HG02571 (cell line): ENCODE measurements at regions not wholly inside any gene's neighbourhood (a gene's known extent, or its start where the extent isn't known, plus 50 kb on each side); places are given as distances from the start of the nearest gene placed in this dataset.

ENCODE experiments used
- ATAC-seq: cut with Tn5 transposase; IDR thresholded peaks from one replicate; pipeline ENCODE4 v1.9.1; 2021; ENCODE audit warnings: mild to moderate bottlenecking, moderate library complexity; ENCODE audit not compliant: unreplicated experiment

DNA sequence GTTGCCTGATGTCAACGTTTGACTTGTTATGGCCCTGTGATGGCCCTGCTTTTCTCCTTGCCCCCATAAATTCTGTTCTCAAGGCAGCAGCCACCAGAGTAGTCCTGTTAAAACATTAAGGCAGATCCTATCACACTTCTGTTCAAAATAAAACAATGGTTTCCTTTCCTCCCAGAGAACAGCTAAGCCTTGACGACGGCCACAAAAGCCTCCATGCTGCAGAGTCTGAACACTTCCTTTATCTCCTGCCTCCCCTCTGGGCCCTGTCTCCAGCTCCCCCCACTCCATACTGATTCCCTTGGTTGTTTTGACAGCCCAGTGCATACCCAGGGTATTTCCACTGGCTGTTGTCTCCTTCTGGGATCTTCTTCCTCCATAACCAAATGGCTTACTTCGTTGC, 618.1 kb downstream of the MED13L start:
- ATAC-seq, result no peak

DNA sequence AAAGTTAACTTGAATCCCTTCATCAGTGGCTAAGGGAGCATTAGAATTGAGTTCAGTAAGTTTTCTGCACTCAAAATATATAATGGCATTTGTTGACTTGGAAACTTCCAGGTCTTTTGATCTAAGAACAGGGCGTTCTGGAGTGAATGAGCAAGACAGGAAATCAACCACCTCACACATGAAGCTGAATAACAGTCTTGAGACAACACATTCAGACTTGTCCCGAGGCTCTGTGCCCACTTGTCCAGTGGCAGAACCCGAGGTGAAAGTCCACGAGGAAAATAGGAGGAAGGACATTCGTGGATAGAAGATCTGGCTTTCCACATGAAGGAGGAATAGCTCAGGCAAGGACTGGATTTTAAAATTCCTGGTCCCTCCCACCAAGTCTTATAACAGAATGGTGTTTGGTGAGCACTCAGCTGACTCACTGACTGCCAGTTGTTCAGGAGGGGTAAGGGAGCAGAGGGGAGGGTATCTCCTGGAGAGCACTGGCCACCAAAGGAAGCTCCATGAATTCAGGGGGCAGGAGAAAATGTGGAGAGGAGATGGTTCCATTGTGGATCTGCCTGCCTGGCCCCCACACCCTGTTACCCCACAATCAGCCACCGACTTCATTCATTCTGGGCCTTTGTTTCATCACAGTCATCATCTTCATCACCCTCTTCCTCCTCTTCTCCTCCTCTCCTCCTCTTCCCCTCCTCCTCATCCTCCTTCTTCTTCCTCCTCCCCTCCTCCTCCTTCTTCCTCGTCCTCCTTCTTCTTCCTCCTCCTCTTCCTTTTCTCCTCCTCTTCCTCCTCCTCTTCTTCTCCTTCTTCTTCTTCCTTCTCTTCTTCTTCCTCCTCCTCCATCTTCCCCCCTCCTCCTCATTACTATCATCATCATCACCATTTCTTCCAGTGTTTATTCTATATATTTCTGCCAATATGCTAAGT, 620.1 kb downstream of the MED13L start:
- no peak for ATAC-seq

DNA sequence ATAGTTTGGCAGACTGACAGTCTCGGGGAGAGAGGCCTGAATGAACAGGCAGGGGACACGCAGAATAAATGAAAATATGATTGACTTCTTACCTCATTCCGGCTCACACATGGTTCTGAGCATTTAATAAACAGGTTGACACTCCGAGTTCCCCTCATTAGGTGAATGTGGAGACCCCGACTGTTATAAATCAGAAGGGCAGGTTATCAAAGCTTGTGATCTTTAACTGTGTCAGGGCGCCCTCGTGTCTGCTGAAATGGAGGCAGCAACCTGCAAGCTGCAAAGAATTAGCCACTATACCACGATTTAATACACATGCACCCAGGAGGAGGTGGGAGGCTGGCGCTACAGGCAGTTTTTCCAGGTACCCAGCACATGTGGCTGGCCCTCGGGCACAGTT, 627.5 kb downstream of the MED13L start:
- no peak for ATAC-seq

DNA sequence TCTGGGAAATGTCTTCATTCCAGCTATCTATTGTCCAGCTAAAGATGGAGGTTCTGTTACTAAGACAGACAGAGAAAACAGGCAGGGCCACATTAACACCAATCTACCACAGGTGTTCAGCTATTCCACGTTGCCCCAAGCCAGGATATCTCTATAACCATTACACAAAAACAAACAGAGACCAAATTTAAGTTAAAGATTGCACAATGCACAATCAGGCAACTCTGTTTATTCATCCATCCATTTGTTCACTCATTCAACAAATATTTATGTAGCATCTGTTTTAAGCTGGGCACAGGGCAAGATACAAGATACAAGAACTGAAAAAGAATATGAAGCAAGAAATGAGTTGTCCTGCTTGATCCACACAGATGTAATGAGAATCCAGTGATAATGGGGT, 629.0 kb downstream of the MED13L start:
- ATAC-seq, result no peak

DNA sequence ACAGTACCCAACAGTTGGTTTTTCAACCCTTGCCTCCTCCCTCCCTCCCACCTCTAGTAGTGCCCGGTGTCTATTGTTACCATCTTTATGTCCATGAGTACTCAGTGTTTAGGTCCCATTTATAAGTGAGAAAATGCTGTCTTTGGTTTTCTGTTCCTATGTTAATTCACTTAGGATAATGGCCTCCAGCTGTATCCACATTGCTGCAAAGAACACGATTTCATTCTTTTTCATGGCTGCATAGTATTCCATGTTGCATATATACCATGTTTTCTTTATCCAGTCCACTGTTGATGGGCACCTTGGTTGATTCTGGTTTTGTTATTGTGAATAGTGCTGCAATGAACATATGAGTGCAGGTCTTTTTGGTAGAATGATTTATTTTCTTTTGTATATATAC, 631.3 kb downstream of the MED13L start:
- ATAC-seq, result no peak

DNA sequence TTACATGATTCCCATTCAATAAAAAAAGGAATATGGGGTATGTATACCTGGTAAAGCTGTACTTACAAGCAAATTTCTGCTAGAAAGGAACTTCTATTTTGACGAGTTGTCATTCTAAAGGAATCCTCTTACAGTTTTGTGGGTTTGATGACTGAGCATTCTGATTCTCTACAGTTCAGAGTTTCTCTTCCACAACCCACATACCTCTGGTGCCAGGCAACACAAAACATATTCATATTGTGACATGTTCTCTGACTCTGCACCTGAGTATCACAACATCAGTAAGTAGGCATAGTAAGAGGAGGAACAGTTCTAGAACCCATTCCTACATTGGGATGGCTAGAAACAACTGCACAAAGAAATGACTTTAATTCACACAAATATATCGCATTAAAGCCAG, 636.6 kb downstream of the MED13L start:
- no peak for ATAC-seq

DNA sequence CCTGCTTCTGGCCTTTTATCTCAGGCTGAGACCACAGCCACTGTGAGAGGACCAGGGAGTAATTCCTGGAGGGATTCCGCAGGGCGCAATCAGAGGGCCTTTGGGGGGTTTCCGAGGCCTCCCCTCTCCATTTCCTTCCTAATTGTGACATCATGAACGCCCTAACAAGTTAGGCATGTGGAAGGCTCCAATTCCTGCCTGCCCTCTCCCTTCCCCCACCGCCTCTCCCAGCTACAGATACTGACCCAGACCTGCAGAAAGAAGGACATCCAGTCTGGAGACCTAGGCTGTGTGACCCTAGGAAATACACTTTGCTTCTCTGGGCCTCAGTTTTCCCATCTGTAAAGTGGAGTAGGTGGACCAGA, 637.9 kb downstream of the MED13L start:
- ATAC-seq, result no peak

DNA sequence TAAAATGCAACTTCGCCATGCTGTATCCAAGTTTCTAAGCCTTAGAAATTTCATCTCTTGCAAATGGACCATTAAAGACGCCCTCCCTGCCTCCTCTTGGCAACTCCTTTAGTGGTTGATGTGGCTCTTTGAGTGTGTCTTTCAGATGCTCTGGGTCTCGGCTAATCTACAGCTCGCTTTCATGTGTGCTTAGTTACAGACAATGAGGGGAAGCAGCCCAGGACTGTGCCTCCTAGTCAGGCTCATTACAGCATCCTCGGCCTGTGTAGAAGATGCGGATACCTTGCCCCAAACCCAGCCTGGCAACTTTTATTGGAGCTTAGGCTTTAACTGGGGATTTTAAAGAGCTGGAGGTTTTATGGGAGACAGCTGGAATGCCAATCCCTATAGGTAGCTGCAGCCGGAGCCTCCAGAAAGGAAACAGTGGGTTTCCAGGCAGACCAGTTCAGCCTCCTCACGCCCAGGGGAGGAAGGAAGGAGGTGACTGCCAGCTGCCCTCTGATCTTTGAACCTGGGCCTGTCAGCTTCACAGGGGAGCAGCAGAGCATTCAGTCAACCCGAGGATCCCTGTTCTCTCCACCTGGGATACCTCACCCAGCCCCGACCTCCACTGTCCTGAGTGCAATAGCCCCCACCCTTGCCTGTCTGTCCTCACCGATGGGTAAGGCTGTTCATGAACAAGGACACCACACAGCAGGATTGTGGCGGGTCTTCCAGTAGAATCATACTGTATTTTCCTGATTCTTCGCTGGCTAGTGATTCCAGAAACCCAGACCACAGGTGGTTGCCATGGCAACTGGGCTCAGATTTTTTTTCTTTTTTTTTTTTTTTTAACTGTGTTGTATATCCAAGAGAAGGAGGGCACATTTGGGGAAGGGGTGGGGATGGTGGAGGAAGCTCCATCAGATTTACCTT, 638.5 kb downstream of the MED13L start:
- ATAC-seq, result no peak

DNA sequence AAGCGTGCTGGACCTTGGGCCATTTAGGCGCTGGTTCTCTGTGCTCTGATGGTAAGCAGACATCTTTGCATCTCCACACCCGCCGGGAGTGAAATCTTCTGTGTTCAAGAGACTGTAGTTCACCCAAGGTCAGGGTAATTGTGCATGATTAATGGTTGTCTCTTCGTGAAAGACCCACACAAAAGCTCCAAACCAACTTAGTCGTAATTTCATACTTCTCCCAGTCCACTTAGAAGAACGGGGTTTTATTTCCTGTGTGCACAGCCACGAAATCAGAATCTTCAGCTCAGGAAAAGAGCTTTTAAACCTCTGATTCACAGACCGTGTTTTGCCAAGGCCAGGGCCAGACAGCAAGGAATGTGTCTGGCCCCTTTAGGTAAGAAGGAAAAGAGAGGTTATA, 640.9 kb downstream of the MED13L start:
- ATAC-seq, result no peak

DNA sequence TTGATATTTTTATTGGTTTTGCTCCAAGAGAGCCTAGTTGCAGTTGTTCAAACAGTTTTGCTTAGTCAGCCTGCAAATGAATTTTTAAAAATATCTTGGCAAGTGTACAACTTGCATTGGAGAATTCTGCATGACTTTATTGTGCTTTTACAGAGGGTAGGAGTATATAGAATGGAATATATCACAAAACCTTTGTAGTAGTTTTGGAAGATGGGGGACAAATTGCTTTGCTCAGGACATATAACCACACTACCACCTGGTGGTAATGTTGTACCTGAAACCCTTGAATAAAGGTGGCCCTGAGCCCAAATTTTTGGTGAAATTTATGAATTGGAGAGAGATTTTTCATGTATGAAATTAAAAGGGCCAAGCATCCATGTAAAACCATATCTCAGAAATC, 645.2 kb downstream of the MED13L start:
- ATAC-seq, result no peak

DNA sequence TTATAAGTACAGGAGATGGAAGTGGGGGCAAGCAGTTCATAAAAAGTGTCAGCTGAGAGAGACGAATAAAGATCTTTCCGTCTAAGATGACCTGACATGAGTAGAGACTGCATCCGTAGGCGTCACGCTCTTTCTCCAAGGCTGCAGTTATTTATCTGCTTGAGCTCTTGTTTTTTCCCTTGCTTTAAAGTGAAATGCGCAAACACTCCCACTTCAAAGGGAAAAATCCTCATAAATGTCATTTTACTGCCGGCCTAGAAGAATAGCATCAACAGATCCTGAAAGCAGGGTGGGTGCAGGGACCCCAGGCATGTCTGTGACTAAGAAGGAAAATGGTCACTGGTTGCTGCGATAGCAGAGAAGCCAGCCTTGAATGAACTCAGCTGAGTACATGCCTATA, 647.4 kb downstream of the MED13L start:
- no peak for ATAC-seq

DNA sequence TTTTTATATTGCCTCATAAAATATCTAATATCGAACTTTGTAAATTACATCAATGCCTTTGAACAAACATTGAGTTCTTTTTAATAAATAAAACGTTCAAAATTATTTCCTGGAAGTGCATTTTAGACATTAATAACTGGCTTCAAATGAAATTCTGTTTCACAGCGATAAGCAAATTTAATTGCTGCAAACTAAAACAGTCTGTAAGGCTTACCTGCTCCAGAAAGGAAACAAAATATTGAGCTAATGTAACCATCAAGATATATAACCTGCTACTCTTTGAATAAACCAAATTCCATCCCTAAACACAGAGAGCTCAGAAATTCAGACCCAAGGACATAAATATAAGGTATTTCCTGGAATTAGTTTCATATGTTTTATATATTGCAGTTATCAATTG, 651.3 kb downstream of the MED13L start:
- no peak for ATAC-seq

DNA sequence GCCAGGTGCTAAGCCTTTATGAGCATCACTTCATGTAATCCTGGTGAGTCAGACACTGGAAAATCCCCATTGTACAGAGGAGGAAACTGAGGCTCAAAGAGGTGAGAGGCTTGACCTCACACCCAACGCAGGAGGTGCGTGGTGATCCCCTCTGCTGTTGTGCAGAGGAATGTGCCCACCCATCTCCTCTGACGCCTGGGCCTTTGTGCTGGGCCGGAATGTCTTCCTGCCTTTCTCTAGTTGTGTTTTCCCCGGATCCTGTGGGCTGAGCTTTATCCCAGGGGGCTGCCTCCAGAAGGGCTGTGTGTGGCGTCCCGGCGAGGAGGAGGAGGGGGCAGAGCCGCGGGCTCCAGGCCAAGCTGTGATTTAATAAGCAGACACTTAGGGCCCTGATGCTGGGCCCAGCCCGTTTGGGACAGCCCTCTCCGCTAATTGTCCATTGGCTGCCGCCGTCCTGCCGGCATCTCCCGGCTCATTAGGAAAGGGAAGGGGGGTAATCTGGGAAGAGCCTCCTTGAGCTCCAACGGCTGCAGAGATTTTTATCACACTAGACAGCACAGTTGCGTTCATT, 653.6 kb downstream of the MED13L start:
- no peak for ATAC-seq

DNA sequence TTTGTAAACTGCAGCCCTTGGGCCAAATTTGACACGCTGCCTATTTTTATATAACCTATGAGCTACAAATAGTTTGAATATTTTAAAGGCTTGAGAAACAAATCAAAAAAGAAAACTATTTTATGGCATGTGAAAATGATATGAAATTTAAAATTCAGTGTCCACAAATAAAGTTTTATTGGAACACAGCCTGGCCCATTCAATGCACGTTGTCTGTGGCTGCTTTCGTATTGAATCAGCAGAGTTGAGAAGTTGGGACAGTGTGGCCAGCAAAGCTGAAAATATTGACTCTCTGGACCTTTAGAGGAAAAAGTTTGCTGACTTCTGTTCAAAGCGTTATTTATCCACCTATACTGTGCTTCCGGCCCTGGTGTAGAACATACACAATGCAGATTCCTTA, 654.2 kb downstream of the MED13L start:
- ATAC-seq, result no peak

DNA sequence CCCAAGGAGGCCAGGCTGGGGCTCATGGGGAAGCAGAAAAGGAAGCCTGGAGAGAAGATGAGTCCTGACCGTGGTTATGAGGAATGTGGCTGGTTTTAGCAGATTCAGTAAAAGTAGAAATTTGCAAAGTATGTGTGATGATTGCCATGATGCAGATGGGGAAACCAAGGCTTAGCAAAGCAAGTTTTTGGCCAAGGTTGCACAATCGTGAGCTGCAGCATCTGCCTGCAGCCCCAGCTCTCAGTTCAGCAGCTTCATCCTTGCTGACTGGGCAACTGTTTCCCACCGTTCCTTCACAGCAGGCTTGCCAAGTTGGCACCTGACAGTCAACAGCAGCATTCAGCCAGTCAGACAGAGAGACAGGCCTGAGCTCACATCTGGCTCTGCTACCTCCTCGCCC, 656.7 kb downstream of the MED13L start:
- ATAC-seq, result no peak

DNA sequence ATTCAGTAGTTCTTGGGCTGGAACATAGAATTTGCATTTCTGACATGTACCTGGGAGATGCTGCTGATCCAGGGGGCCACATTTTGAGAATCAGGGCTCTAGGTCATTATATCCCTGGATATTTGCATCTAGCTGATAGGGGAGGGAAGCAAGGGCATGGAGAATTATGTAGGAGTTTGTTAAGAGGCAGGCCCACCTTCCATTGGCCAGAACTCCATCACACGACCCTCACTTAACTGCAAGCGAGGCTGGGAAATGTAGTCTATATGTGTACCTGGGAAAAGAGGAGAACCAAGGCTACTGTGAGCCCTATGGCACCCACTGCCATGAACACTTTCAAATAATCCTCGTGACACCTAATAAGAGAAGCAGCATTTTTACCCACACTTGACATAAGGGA, 657.6 kb downstream of the MED13L start:
- ATAC-seq, result no peak

DNA sequence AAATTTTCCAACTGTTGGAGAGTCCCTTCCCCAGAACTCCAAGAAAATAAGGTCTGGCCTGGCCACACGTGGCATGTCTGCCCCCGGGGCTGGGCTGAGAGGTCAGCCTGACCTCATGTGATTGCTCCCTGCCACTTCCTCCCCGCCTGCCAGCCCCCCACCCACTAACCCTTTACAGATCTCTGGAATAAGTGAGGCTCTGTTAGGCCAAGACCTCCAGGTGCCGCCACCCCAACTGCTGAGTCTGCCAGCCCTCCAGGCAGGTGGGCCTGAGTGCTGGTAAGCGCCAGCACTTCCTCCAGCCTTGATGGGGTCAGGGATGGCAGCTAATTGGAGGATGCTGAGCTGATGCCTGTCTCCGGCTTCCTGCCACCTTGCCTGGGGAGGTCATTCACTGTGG, 658.4 kb downstream of the MED13L start:
- no peak for ATAC-seq

DNA sequence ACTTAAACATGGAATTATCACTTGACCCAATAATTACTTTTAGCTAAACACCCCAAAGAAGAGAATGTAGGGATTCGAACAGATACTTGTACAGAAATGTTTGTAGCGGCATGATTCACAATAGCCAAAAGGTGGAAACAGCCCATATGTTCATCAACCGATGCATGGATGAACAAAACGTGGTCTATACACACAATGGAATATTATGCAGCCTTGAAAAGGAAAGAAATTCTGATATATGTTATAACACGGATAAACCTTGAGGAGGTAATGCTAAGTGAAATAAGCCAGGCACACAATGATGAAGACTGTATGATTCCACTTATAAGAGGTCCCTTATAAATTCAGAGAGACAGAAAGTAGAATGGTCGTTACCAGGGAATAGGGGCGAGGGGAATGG, 659.4 kb downstream of the MED13L start:
- ATAC-seq, result no peak

DNA sequence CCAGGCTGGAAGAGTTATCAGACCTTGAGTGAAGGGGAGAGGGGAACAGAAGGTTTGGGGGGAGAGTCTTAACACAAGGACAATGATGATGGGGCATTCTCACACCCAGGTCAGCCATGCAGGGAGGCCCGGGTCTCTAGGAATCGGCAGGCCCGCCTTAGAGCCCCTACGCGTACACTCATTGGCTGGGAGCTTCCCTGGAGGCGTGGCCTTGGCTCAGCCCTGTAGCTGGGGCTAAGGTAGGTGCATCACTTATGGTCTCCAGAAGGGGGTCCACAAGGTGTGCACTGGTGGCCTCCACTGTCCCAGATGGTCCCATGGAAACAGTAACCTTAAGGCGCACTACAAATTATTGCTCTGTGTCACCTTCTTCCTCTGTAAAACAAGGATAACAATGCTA, 660.1 kb downstream of the MED13L start:
- ATAC-seq, result no peak

DNA sequence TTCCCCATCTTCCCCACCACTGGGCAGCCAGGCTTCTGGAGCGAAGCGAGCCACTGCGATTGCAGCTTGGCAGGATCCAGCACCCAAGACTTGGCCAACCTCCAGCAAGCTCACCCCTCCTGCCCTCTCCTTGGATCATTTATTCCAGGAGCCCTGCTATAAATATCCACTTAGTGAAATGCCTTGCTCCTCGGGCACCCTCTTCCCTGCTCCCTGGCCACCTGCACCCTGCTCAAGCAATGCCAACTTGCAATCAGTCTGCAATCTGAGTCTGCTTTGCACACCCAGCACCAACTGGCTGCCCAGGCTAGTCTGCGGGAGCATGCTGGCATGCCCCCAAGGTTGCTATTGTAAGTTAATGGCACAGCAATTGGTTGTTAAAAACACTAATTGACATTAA, 666.0 kb downstream of the MED13L start:
- ATAC-seq, result no peak

DNA sequence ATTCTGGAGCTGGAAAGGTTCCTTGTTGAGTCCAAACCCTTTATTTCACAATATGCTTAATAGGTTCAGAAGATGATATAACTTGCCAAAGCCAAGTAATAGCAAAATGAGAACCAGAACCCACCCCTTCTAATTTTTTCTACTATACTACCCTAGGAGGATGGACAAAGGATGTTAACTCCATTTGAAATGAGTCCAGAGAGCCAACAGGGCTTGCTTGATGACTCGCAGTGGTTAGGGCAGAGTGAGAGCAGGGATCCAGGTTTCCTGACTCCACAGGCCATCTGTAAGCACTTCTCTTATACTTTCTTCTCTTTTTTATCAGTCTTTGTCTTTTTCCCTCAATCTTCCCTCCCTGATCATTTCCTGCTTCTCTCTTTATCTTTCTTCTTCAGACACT, 668.1 kb downstream of the MED13L start:
- no peak for ATAC-seq

DNA sequence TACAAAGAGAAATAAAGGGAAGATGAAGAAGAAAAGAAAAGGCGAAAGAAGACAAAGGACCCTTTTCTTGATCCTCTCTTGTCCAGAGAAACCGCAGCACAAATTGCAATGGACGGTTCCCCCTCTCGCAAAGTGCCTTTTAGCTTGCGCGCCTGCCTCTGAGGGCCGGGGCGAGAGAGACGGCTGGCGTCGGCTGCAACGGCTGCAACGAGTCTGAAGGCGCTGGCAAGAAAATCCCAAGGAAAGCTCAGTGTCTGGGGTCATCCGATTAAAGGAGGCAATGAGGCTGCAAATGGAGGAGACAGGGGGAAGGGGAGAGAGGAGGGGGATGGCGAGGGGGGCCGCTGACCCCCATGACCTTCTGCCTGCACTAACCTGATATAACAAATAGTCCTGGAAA, 671.5 kb downstream of the MED13L start:
- ATAC-seq, result no peak
